PC-3 (cell line): ENCODE measurements at regions not wholly inside any gene's neighbourhood (a gene's known extent, or its start where the extent isn't known, plus 50 kb on each side); places are given as distances from the start of the nearest gene placed in this dataset.

Experiments used
- CTCF ChIP-seq: fragments of 300-600 bp; sonication (generic); conservative IDR thresholded peaks from 2 replicates; pipeline ENCODE4 v1.5.1; 2017; ENCODE audit warnings: antibody characterized with exemption, low read depth, mild to moderate bottlenecking, low read length
- EZH2 ChIP-seq: fragments of 300-600 bp; sonication (generic); IDR thresholded peaks from one replicate; pipeline ENCODE4 v1.6.1; 2017; ENCODE audit warnings: antibody characterized with exemption, mild to moderate bottlenecking, low read length; ENCODE audit not compliant: unreplicated experiment
- EZH2phosphoT487 ChIP-seq: fragments of 300-600 bp; sonication (generic); IDR thresholded peaks from 2 replicates; pipeline ENCODE4 v1.6.1; 2018; ENCODE audit warnings: mild to moderate bottlenecking, antibody characterized with exemption, low read length, borderline replicate concordance

- TF ChIP-seq EZH2 (no peak), CTCF (no peak), EZH2phosphoT487 (no peak)
Observed at GRCh38 chr20:19958928-19959327, 58.2 kb upstream of the NAA20 start.
